ENCODE measurements at regions not wholly inside any gene's neighbourhood (a gene's known extent, or its start where the extent isn't known, plus 50 kb on each side); places are given as distances from the start of the nearest gene placed in this dataset.

GRCh38 chr12:111174961-111175345 is 193.9 kb downstream of the PHETA1 start:
- ChIA-PET RAD21 (ENCODE audit: low non-redundant PET in 1 of 2, low total read pairs in 2 of 2, uncharacterized antibody in 2 of 2, unreplicated experiment in 2 of 2) (no interaction called here), POLR2A (no interaction called here), CTCF (no interaction called here)
- Histone ChIP-seq H2AFZ (ENCODE audit: low read depth, low read length, poor library complexity, severe bottlenecking) (no peak overlapping the region), H3K36me3 (ENCODE audit: control insufficient read depth in 1 of 2, insufficient read depth in 2 of 2, low read length in 2 of 2) (no peaks in the 10 kb centered on the region), H3K4me2 (ENCODE audit: low read length) (no peak overlapping the region), H3K9ac (ENCODE audit: low read length) (no peak overlapping the region), H3K9me2 (ENCODE audit: insufficient read depth) (no peaks in the 10 kb centered on the region), H3K4me1 (ENCODE audit: control insufficient read depth in 1 of 2, insufficient read depth in 2 of 2, low read length in 2 of 2) (no peaks in the 10 kb centered on the region), H3K4me3 (replicated peaks in 1 of 2; ENCODE audit: low read depth in 1 of 2, low read length in 2 of 2) (no peak overlapping the region), H3K27ac (ENCODE audit: low read depth, low read length) (no peak overlapping the region), H4K20me1 (ENCODE audit: insufficient read depth) (no peaks in the 10 kb centered on the region), H3K9me3 (ENCODE audit: control insufficient read depth in 1 of 2, insufficient read depth in 1 of 2, low read depth in 1 of 2, low read length in 2 of 2) (no peaks in the 10 kb centered on the region), H3K79me2 (ENCODE audit: insufficient read depth, low read length) (no peaks in the 10 kb centered on the region), H3K27me3 (ENCODE audit: insufficient read depth, low read length) (peaks cover 40% of the 10 kb centered on the region)
- DNase-seq (ENCODE audit: low read depth, low spot score) (no peak), ATAC-seq (no peak)
- TF ChIP-seq EZH2phosphoT487 (IDR thresholded peaks at IDR 0.05; ENCODE audit: borderline replicate concordance) (0 out of 2 replicates have a peak, but pooled peaks have one; percentile 32), CEBPB (IDR thresholded peaks at IDR 0.05; ENCODE audit: low read depth) (no peak)
- no TSS peak for BruUV-seq (replicated peaks)
- intact Hi-C loops (cut with micrococcal nuclease), result loop anchor here (1.0 to 10.0 kb wide), 2 partner anchors 151 to 280 kb away; no protein-coding TSS in a partner anchor

DNA sequence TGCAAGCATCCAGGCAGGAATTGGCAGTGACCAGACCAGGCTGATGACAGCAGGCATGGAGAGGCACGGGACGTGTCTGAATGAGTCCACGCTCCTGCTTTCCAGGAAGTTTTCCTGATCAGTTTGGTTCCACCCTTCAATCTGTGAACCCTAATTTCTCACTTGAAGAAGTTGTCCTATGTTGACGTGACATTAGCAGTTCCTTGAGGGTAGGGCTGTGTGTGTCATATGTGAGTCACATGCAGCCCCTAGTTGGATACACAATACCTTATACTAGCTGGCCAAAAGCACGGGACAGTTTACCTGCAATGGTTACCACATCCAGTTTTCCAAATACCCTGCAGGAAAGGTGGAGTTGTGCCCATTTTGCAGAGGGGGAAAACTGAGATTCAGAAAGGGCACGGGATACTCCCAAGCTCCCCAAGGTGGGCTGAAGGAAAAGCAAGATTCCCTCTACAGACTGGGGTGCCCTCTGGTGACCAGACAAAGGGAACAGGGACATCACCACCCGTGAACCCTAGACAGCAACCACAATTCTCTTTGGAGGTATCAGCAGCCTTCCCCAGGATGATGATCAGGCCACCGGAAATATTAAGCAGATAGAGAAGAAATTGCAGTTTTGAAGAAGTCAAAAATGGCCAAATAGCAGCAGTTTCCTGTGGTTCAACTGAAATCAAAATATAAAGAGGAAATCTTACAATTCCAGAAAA is 194.5 kb downstream of the PHETA1 start:
- TF ChIP-seq RAD21 (IDR thresholded peaks at IDR 0.05; ENCODE audit: low read depth) (peak; percentile 67), EGR1 (IDR thresholded peaks at IDR 0.05; ENCODE audit: low read depth) (no peak), POLR2AphosphoS5 (IDR thresholded peaks at IDR 0.05; ENCODE audit: low read depth, low read length) (no peak)
- TF ChIP-seq, protein P1, sequence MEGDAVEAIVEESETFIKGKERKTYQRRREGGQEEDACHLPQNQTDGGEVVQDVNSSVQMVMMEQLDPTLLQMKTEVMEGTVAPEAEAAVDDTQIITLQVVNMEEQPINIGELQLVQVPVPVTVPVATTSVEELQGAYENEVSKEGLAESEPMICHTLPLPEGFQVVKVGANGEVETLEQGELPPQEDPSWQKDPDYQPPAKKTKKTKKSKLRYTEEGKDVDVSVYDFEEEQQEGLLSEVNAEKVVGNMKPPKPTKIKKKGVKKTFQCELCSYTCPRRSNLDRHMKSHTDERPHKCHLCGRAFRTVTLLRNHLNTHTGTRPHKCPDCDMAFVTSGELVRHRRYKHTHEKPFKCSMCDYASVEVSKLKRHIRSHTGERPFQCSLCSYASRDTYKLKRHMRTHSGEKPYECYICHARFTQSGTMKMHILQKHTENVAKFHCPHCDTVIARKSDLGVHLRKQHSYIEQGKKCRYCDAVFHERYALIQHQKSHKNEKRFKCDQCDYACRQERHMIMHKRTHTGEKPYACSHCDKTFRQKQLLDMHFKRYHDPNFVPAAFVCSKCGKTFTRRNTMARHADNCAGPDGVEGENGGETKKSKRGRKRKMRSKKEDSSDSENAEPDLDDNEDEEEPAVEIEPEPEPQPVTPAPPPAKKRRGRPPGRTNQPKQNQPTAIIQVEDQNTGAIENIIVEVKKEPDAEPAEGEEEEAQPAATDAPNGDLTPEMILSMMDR (IDR thresholded peaks at IDR 0.05 in 2 of 3, conservative IDR thresholded peaks at IDR 0.05 in 1 of 3; ENCODE audit: borderline replicate concordance in 1 of 3, insufficient read depth in 1 of 3, low read depth in 2 of 3, low read length in 2 of 3), result peak; percentile 27 to 45 (median 35); a peak in 4 of 6 replicates
- no peak overlapping the region for H3K4me2 ChIP-seq (ENCODE audit: low read length)
- intact Hi-C loops (cut with micrococcal nuclease), result loop anchor here (1.0 to 10.0 kb wide), 2 partner anchors 150 to 280 kb away; no protein-coding TSS in a partner anchor
- DNase-seq (ENCODE audit: low read depth, low spot score) (peak; percentile 4), ATAC-seq (peak; percentile 77)
- H3K27ac ChIP-seq (ENCODE audit: low read depth, low read length), result no peak overlapping the region
- H3K27me3 ChIP-seq (ENCODE audit: insufficient read depth, low read length), result peaks cover 44% of the 10 kb centered on the region
- POLR2A ChIA-PET, result no interaction called here
- no peaks in the 10 kb centered on the region for H3K4me1 ChIP-seq (ENCODE audit: control insufficient read depth in 1 of 2, insufficient read depth in 2 of 2, low read length in 2 of 2)
- no peak overlapping the region for H3K9ac ChIP-seq (ENCODE audit: low read length)
- no peaks in the 10 kb centered on the region for H3K9me2 ChIP-seq (ENCODE audit: insufficient read depth)
- no peaks in the 10 kb centered on the region for H3K36me3 ChIP-seq (ENCODE audit: control insufficient read depth in 1 of 2, insufficient read depth in 2 of 2, low read length in 2 of 2)
- no peaks in the 10 kb centered on the region for H3K79me2 ChIP-seq (ENCODE audit: insufficient read depth, low read length)
- no TSS peak for BruUV-seq (replicated peaks)
- no peak overlapping the region for H2AFZ ChIP-seq (ENCODE audit: low read depth, low read length, poor library complexity, severe bottlenecking)
- CTCF ChIA-PET, result no interaction called here
- H3K9me3 ChIP-seq (ENCODE audit: control insufficient read depth in 1 of 2, insufficient read depth in 1 of 2, low read depth in 1 of 2, low read length in 2 of 2), result no peaks in the 10 kb centered on the region
- H4K20me1 ChIP-seq (ENCODE audit: insufficient read depth), result no peaks in the 10 kb centered on the region
- RAD21 ChIA-PET (ENCODE audit: low non-redundant PET in 1 of 2, low total read pairs in 2 of 2, uncharacterized antibody in 2 of 2, unreplicated experiment in 2 of 2), result no interaction called here
- H3K4me3 ChIP-seq (replicated peaks in 1 of 2; ENCODE audit: low read depth in 1 of 2, low read length in 2 of 2), result no peak overlapping the region
